H9 (cell line): ENCODE measurements at regions not wholly inside any gene's neighbourhood (a gene's known extent, or its start where the extent isn't known, plus 50 kb on each side); places are given as distances from the start of the nearest gene placed in this dataset.

Experiments
- DNase-seq: peaks from one replicate; pipeline ENCODE4 v3.0.0-alpha.2; 2017
- H2AFZ ChIP-seq: one replicate; pipeline ENCODE4 v1.6.1; 2013; ENCODE audit warnings: mild to moderate bottlenecking, low read length, control low read depth, moderate library complexity
- H2AK5ac ChIP-seq: 2 replicates; pipeline ENCODE4 v1.6.1; 2013; ENCODE audit warnings: low read length, control low read depth, mixed read lengths; ENCODE audit not compliant: insufficient read length
- H2BK120ac ChIP-seq: one replicate; pipeline ENCODE4 v1.6.1; 2013; ENCODE audit warnings: low read depth, mild to moderate bottlenecking, low read length, control low read depth, inconsistent platforms; ENCODE audit not compliant: poor library complexity, severe bottlenecking
- H2BK12ac ChIP-seq: 2 replicates; pipeline ENCODE4 v1.6.1; 2013; ENCODE audit warnings: low read length, control low read depth, mixed read lengths, low read depth; ENCODE audit not compliant: insufficient read length
- H2BK15ac ChIP-seq: 2 replicates; pipeline ENCODE4 v1.6.1; 2013; ENCODE audit warnings: low read depth, low read length, control low read depth
- H2BK20ac ChIP-seq: one replicate; pipeline ENCODE4 v1.6.1; 2013; ENCODE audit warnings: low read depth, mild to moderate bottlenecking, low read length, control low read depth, inconsistent platforms; ENCODE audit not compliant: poor library complexity, severe bottlenecking
- H2BK5ac ChIP-seq: 2 replicates; pipeline ENCODE4 v1.6.1; 2013; ENCODE audit warnings: low read length, control low read depth, mixed read lengths; ENCODE audit not compliant: insufficient read length
- H3K14ac ChIP-seq: 2 replicates; pipeline ENCODE4 v1.6.1; 2013; ENCODE audit warnings: low read length, control low read depth; ENCODE audit not compliant: insufficient read depth
- H3K18ac ChIP-seq: 2 replicates; pipeline ENCODE4 v1.6.1; 2013; ENCODE audit warnings: low read depth, mild to moderate bottlenecking, mixed read lengths, low read length, control low read depth; ENCODE audit not compliant: insufficient read length
- H3K23ac ChIP-seq: 2 replicates; pipeline ENCODE4 v1.6.1; 2013; ENCODE audit warnings: low read length, control low read depth, mixed read lengths, low read depth; ENCODE audit not compliant: insufficient read length
- H3K23me2 ChIP-seq: 2 replicates; pipeline ENCODE4 v1.6.1; 2013; ENCODE audit warnings: low read depth, mild to moderate bottlenecking, mixed read lengths, low read length, control low read depth; ENCODE audit not compliant: insufficient read length, poor library complexity, severe bottlenecking
- H3K27ac ChIP-seq: 2 replicates; pipeline ENCODE4 v1.5.1; 2013; ENCODE audit warnings: low read length, control low read depth, mixed read lengths, low read depth; ENCODE audit not compliant: insufficient read length
- H3K27me3 ChIP-seq: 2 replicates; pipeline ENCODE4 v1.6.1; 2013; ENCODE audit warnings: low read length, control low read depth, inconsistent platforms; ENCODE audit not compliant: insufficient read depth
- H3K4ac ChIP-seq: 2 replicates; pipeline ENCODE4 v1.6.1; 2013; ENCODE audit warnings: low read depth, mild to moderate bottlenecking, control low read depth, inconsistent platforms, low read length, moderate library complexity
- H3K4me1 ChIP-seq: 2 replicates; pipeline ENCODE4 v1.6.1; 2013; ENCODE audit warnings: low read length, control low read depth, inconsistent platforms; ENCODE audit not compliant: insufficient read depth
- H3K4me2 ChIP-seq: 2 replicates; pipeline ENCODE4 v1.6.1; 2013; ENCODE audit warnings: low read length, control low read depth, mixed read lengths; ENCODE audit not compliant: insufficient read length, insufficient read depth
- H3K56ac ChIP-seq: 2 replicates; pipeline ENCODE4 v1.6.1; 2013; ENCODE audit warnings: low read depth, mild to moderate bottlenecking, mixed read lengths, low read length, control low read depth; ENCODE audit not compliant: insufficient read length
- H3K79me1 ChIP-seq: 2 replicates; pipeline ENCODE4 v1.6.1; 2013; ENCODE audit warnings: low read depth, mild to moderate bottlenecking, moderate library complexity, low read length, control low read depth, inconsistent platforms; ENCODE audit not compliant: insufficient read depth, poor library complexity, severe bottlenecking
- H3K79me2 ChIP-seq: 2 replicates; pipeline ENCODE4 v1.6.1; 2013; ENCODE audit warnings: low read length, control low read depth, inconsistent platforms; ENCODE audit not compliant: insufficient read depth
- H3K9ac ChIP-seq: 2 replicates; pipeline ENCODE4 v1.6.1; 2013; ENCODE audit warnings: low read length, control low read depth, mixed read lengths; ENCODE audit not compliant: insufficient read length; ENCODE audit errors: extremely low read depth
- H3K9me3 ChIP-seq: one replicate; pipeline ENCODE4 v1.6.1; 2013; ENCODE audit warnings: low read depth, low read length, inconsistent platforms; ENCODE audit not compliant: control insufficient read depth
- H3T11ph ChIP-seq: one replicate; pipeline ENCODE4 v1.6.1; 2013; ENCODE audit warnings: mild to moderate bottlenecking, low read length, control low read depth, inconsistent platforms
- H4K20me1 ChIP-seq: one replicate; pipeline ENCODE4 v1.6.1; 2013; ENCODE audit not compliant: control insufficient read depth, insufficient read length, insufficient read depth
- H4K5ac ChIP-seq: 2 replicates; pipeline ENCODE4 v1.6.1; 2013; ENCODE audit warnings: low read depth, mild to moderate bottlenecking, mixed read lengths, low read length, control low read depth; ENCODE audit not compliant: insufficient read length
- H4K8ac ChIP-seq: replicated peaks from 2 replicates; pipeline ENCODE4 v1.6.1; 2013; ENCODE audit warnings: low read length, control low read depth, mixed read lengths, low read depth; ENCODE audit not compliant: insufficient read length
- H4K91ac ChIP-seq: 2 replicates; pipeline ENCODE4 v1.6.1; 2013; ENCODE audit warnings: low read depth, mild to moderate bottlenecking, moderate library complexity, mixed read lengths, low read length, control low read depth; ENCODE audit not compliant: insufficient read length
- H3K27ac Mint-ChIP-seq, 3 experiments: 2 replicates in 2 of 3; 3 replicates in 1 of 3; pipeline ENCODE4 v1.8.0; 2020 to 2021; ENCODE audit warnings: mixed read lengths in 3 of 3, mild to moderate bottlenecking in 1 of 3, moderate library complexity in 1 of 3
- H3K27me3 Mint-ChIP-seq: 2 replicates; pipeline ENCODE4 v1.8.0; 2021; ENCODE audit warnings: low read depth, mild to moderate bottlenecking, moderate library complexity, mixed read lengths
- H3K36me3 Mint-ChIP-seq, 3 experiments: 2 replicates in 2 of 3; 3 replicates in 1 of 3; pipeline ENCODE4 v1.8.0; 2020 to 2021; ENCODE audit warnings: low read depth in 3 of 3, mixed read lengths in 3 of 3; ENCODE audit not compliant: insufficient read depth in 1 of 3
- H3K4me1 Mint-ChIP-seq, 2 experiments: 2 replicates each; pipeline ENCODE4 v1.8.0; 2020; ENCODE audit warnings: mixed read lengths in 2 of 2
- H3K4me3 Mint-ChIP-seq, 2 experiments: 2 replicates in 1 of 2; 3 replicates in 1 of 2; pipeline ENCODE4 v1.8.0; 2020 to 2021; ENCODE audit warnings: mild to moderate bottlenecking in 2 of 2, mixed read lengths in 2 of 2, moderate library complexity in 1 of 2
- H3K9me3 Mint-ChIP-seq, 2 experiments: 2 replicates in 1 of 2; 3 replicates in 1 of 2; pipeline ENCODE4 v1.8.0; 2020; ENCODE audit warnings: mild to moderate bottlenecking in 2 of 2, mixed read lengths in 2 of 2, moderate library complexity in 1 of 2
- CTCF ChIP-seq: fragments of 200-600 bp; sonication (generic); conservative IDR thresholded peaks from 3 replicates; pipeline ENCODE4 v1.8.0; 2021; ENCODE audit warnings: antibody characterized with exemption, mild to moderate bottlenecking
- WGBS: extraction: QIAGEN DNeasy Blood & Tissue Kit; methylation state at CpG from one replicate; pipeline ENCODE4 v1.1.7; 2013; ENCODE audit warnings: missing lambda C conversion rate, low lambda C conversion rate, mixed read lengths; ENCODE audit not compliant: insufficient read length; ENCODE audit errors: extremely low coverage; 5-methylcytosine and 5-hydroxymethylcytosine counted together

DNA sequence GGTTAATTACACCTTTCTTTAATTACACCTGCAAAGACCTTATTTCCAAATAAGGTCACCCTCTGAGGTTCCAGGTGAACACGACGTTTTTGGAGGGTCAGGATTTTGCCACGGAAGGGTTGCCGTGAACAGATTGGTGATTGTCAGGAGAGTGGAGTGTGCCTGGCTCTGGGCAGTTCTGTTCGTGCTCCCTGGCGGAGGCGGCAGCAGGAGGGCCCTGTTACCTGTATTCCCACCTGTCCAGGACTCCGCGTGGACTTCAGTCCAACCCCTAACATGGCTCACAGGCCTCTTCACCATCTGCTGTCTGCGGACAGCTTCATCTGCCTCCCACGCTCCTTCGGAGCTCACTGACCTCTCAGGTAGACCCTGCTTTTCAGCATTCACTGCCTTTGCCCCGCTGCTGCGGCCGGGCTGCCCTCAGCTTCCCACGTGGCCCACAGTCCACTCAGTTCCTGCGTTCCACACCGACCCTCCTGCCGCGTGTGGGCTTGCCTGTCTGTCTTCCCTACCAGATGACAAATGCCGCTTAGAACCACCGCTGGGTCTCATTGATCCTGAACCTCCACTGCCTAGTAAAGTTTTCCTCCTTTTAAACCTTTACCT is 187.5 kb upstream of the DIO3 start:
- H2AFZ ChIP-seq = no peak overlapping the region
- no peak overlapping the region for H2BK5ac ChIP-seq
- no peaks in the 10 kb centered on the region for H3K23me2 ChIP-seq
- H3K27ac ChIP-seq = no peak overlapping the region
- H3K14ac ChIP-seq = no peak overlapping the region
- Mint-ChIP-seq H3K27me3 (peaks cover 8% of the 10 kb centered on the region), H3K4me3 (no peak overlapping the region), H3K27ac (no peak overlapping the region), H3K36me3 (no peaks in the 10 kb centered on the region), H3K9me3 (no peaks in the 10 kb centered on the region), H3K4me1 (peaks cover 2 to 6% of the 10 kb centered on the region in 2 experiments; a peak in 3 of 4 replicates)
- H3K4me2 ChIP-seq = no peak overlapping the region
- no peaks in the 10 kb centered on the region for H3K79me2 ChIP-seq
- H4K91ac ChIP-seq = no peak overlapping the region
- no peaks in the 10 kb centered on the region for H3K79me1 ChIP-seq
- H3T11ph ChIP-seq = no peak overlapping the region
- no peaks in the 10 kb centered on the region for H4K20me1 ChIP-seq
- no peak for DNase-seq
- H3K9ac ChIP-seq = no peak overlapping the region
- no peak overlapping the region for H2BK20ac ChIP-seq
- H4K8ac ChIP-seq = no peak overlapping the region
- H3K4ac ChIP-seq = no peak overlapping the region
- no peaks in the 10 kb centered on the region for H3K27me3 ChIP-seq
- H2BK120ac ChIP-seq = no peak overlapping the region
- no peak for TF ChIP-seq CTCF
- H3K56ac ChIP-seq = no peak overlapping the region
- no peak overlapping the region for H2BK12ac ChIP-seq
- no peak overlapping the region for H3K18ac ChIP-seq
- H3K4me1 ChIP-seq = no peaks in the 10 kb centered on the region
- no peak overlapping the region for H3K23ac ChIP-seq
- H3K9me3 ChIP-seq = no peaks in the 10 kb centered on the region
- no peak overlapping the region for H4K5ac ChIP-seq
- no peak overlapping the region for H2BK15ac ChIP-seq
- no peak overlapping the region for H2AK5ac ChIP-seq
- WGBS = no CpG with 5 or more reads among the region's 22 CpGs
